ENCODE measurements at regions not wholly inside any gene's neighbourhood (a gene's known extent, or its start where the extent isn't known, plus 50 kb on each side); places are given as distances from the start of the nearest gene placed in this dataset.

- TF ChIP-seq CTCF (IDR thresholded peaks at IDR 0.05; ENCODE audit: poor library complexity, severe bottlenecking), result no peak
- no peak for TF ChIP-seq EP300 (conservative IDR thresholded peaks at IDR 0.05; ENCODE audit: poor library complexity, severe bottlenecking)
- TF ChIP-seq POLR2AphosphoS5 (IDR thresholded peaks at IDR 0.05), result no peak
- no peak for TF ChIP-seq SMC3 (conservative IDR thresholded peaks at IDR 0.05; ENCODE audit: poor library complexity)
- TF ChIP-seq REST (IDR thresholded peaks at IDR 0.05; ENCODE audit: borderline replicate concordance), result no peak
- TF ChIP-seq EZH2 (IDR thresholded peaks at IDR 0.05; ENCODE audit: borderline replicate concordance, insufficient read depth, low read length, poor library complexity, severe bottlenecking), result no peak
These were observed 54.8 kb upstream of the FTH1 start for GRCh38 chr11:62022211-62022610.

All from neural cell (in vitro differentiated cells).